ENCODE measurements at regions not wholly inside any gene's neighbourhood (a gene's known extent, or its start where the extent isn't known, plus 50 kb on each side); places are given as distances from the start of the nearest gene placed in this dataset.
"Not testable (repeated sequence)": the region's sequence is repeated elsewhere in the genome, so short reads cannot be mapped to it uniquely, and the experiment has no call there.

GRCh38 chr15:79505956-79506355 is 73.8 kb downstream of the MINAR1 start:
- Mint-ChIP-seq H3K9me3 (ENCODE audit: insufficient read depth) (no peaks in the 10 kb centered on the region), H3K27ac (no peak overlapping the region), H3K4me1 (no peaks in the 10 kb centered on the region), H3K27me3 (no peaks in the 10 kb centered on the region), H3K4me3 (no peak overlapping the region)
- H3K4me2 ChIP-seq (replicated peaks; ENCODE audit: low read depth, low read length, poor library complexity, severe bottlenecking): no peak overlapping the region
- H3K79me2 ChIP-seq (ENCODE audit: control insufficient read depth, insufficient read depth, low read length): no peaks in the 10 kb centered on the region
- ATAC-seq (ENCODE audit: low read depth): no peak
- intact Hi-C loops (cut with micrococcal nuclease): no loop called here
- no peaks in the 10 kb centered on the region for H3K4me1 ChIP-seq (ENCODE audit: control insufficient read depth in 2 of 2, insufficient read depth in 2 of 2, low read length in 2 of 2)
- no peak overlapping the region for H3K9ac ChIP-seq (ENCODE audit: low read length)
- no peak overlapping the region for H2AFZ ChIP-seq (ENCODE audit: insufficient read depth, low read depth, low read length, poor library complexity, severe bottlenecking)
- H3K4me3 ChIP-seq (ENCODE audit: control extremely low read depth in 1 of 5, extremely low read depth in 1 of 5, insufficient read depth in 1 of 5, low read depth in 2 of 5, low read length in 4 of 5): no peak overlapping the region
- no peaks in the 10 kb centered on the region for H4K20me1 ChIP-seq (ENCODE audit: control insufficient read depth, insufficient read depth, low read length, poor library complexity, severe bottlenecking)
- CTCF ChIA-PET: no interaction called here
- H3K27ac ChIP-seq (ENCODE audit: low read length in 2 of 2): no peak overlapping the region
- TF ChIP-seq CTCF (IDR thresholded peaks at IDR 0.05) (no peak), EZH2 (IDR thresholded peaks at IDR 0.05; ENCODE audit: borderline replicate concordance, insufficient read depth, low read depth, low read length, poor library complexity, severe bottlenecking) (no peak)
- H3K9me3 ChIP-seq (ENCODE audit: control extremely low read depth in 1 of 3, control insufficient read depth in 2 of 3, insufficient read depth in 1 of 3, low read length in 2 of 3): no peaks in the 10 kb centered on the region
- no peak for DNase-seq
- peaks cover 0 to 5% (median 0%) of the 10 kb centered on the region in 4 experiments for H3K27me3 ChIP-seq (replicated peaks in 1 of 4; ENCODE audit: control extremely low read depth in 1 of 4, control insufficient read depth in 3 of 4, insufficient read depth in 4 of 4, low read length in 3 of 4)
- POLR2A ChIA-PET: no interaction called here
- 88% methylated on average over 4 of the region's 4 CpGs for WGBS (ENCODE audit: insufficient coverage)
- H3K36me3 ChIP-seq (replicated peaks in 1 of 2; ENCODE audit: control extremely low read depth in 1 of 2, control insufficient read depth in 1 of 2, extremely low read depth in 1 of 2, insufficient read depth in 2 of 2, low read length in 1 of 2): no peaks in the 10 kb centered on the region

- H3K27ac ChIP-seq (ENCODE audit: low read length in 2 of 2); H3K27ac Mint-ChIP-seq; H3K27me3 Mint-ChIP-seq; H3K4me3 ChIP-seq (ENCODE audit: control extremely low read depth in 1 of 5, extremely low read depth in 1 of 5, insufficient read depth in 1 of 5, low read depth in 2 of 5, low read length in 4 of 5); H3K79me2 ChIP-seq (ENCODE audit: control insufficient read depth, insufficient read depth, low read length); H3K9me3 ChIP-seq (ENCODE audit: control extremely low read depth in 1 of 3, control insufficient read depth in 2 of 3, insufficient read depth in 1 of 3, low read length in 2 of 3); ATAC-seq (ENCODE audit: low read depth); H3K4me3 Mint-ChIP-seq; H4K20me1 ChIP-seq (ENCODE audit: control insufficient read depth, insufficient read depth, low read length, poor library complexity, severe bottlenecking); H3K4me1 ChIP-seq (ENCODE audit: control insufficient read depth in 2 of 2, insufficient read depth in 2 of 2, low read length in 2 of 2); POLR2A ChIA-PET; H3K9ac ChIP-seq (ENCODE audit: low read length); CTCF ChIA-PET; H3K9me3 Mint-ChIP-seq (ENCODE audit: insufficient read depth); H3K27me3 ChIP-seq (replicated peaks in 1 of 4; ENCODE audit: control extremely low read depth in 1 of 4, control insufficient read depth in 3 of 4, insufficient read depth in 4 of 4, low read length in 3 of 4); H2AFZ ChIP-seq (ENCODE audit: insufficient read depth, low read depth, low read length, poor library complexity, severe bottlenecking); H3K4me1 Mint-ChIP-seq; intact Hi-C loops (cut with micrococcal nuclease); H3K4me2 ChIP-seq (replicated peaks; ENCODE audit: low read depth, low read length, poor library complexity, severe bottlenecking); H3K36me3 ChIP-seq (replicated peaks in 1 of 2; ENCODE audit: control extremely low read depth in 1 of 2, control insufficient read depth in 1 of 2, extremely low read depth in 1 of 2, insufficient read depth in 2 of 2, low read length in 1 of 2); DNase-seq: not testable (repeated sequence)
- WGBS (ENCODE audit: insufficient coverage): no CpG with 5 or more reads among the region's 3 CpGs
Measured at GRCh38 chr15:79512844-79513243, 80.7 kb downstream of the MINAR1 start.

Data from B cell (primary cell).